ENCODE measurements at regions not wholly inside any gene's neighbourhood (a gene's known extent, or its start where the extent isn't known, plus 50 kb on each side); places are given as distances from the start of the nearest gene placed in this dataset.
"Not testable (repeated sequence)": the region's sequence is repeated elsewhere in the genome, so short reads cannot be mapped to it uniquely, and the experiment has no call there.

- no peak for DNase-seq
Observed at GRCh38 chr12:111248236-111249017, 120.5 kb downstream of the PHETA1 start.

GRCh38 chr12:111247083-111247783, 121.7 kb downstream of the PHETA1 start:
- DNase-seq, result no peak

GRCh38 chr12:111246477-111247011, 122.4 kb downstream of the PHETA1 start:
- DNase-seq, result no peak

GRCh38 chr12:111245701-111246476, 123.0 kb downstream of the PHETA1 start:
- no peak for DNase-seq

- no peak for DNase-seq
Observed at GRCh38 chr12:111244673-111245072, 124.2 kb downstream of the PHETA1 start.

- DNase-seq, result not testable (repeated sequence)
Observed at GRCh38 chr12:111242817-111243216, 126.1 kb downstream of the PHETA1 start.

- no peak for DNase-seq
Observed at GRCh38 chr12:111242184-111242583, 126.7 kb downstream of the PHETA1 start.

GRCh38 chr12:111240374-111240773, 128.5 kb downstream of the PHETA1 start:
- no peak for DNase-seq

- DNase-seq, result no peak
Observed at GRCh38 chr12:111239235-111239634, 129.7 kb downstream of the PHETA1 start.

- no peak for DNase-seq
Observed at GRCh38 chr12:111238075-111238734, 130.7 kb downstream of the PHETA1 start.

GRCh38 chr12:111234491-111234890, 134.4 kb downstream of the PHETA1 start:
- DNase-seq, result not testable (repeated sequence)

- DNase-seq, result no peak
Observed at GRCh38 chr12:111233786-111234185, 135.1 kb downstream of the PHETA1 start.

GRCh38 chr12:111230649-111231048, 138.2 kb downstream of the PHETA1 start:
- DNase-seq, result no peak

- DNase-seq, result no peak
Observed at GRCh38 chr12:111228916-111229666, 139.8 kb downstream of the PHETA1 start.

GRCh38 chr12:111227476-111228420, 141.1 kb downstream of the PHETA1 start:
- DNase-seq, result no peak

- no peak for DNase-seq
Observed at GRCh38 chr12:111226680-111227079, 142.2 kb downstream of the PHETA1 start.

GRCh38 chr12:111225307-111225706, 143.6 kb downstream of the PHETA1 start:
- DNase-seq, result no peak

- no peak for DNase-seq
Observed at GRCh38 chr12:111224186-111225066, 144.5 kb downstream of the PHETA1 start.

- DNase-seq, result no peak
Observed at GRCh38 chr12:111222523-111222922, 146.4 kb downstream of the PHETA1 start.
